GM19351 (cell line): ENCODE measurements at regions not wholly inside any gene's neighbourhood (a gene's known extent, or its start where the extent isn't known, plus 50 kb on each side); places are given as distances from the start of the nearest gene placed in this dataset.
"Not testable (repeated sequence)": the region's sequence is repeated elsewhere in the genome, so short reads cannot be mapped to it uniquely, and the experiment has no call there.

ENCODE experiments used
- ATAC-seq: cut with Tn5 transposase; IDR thresholded peaks from one replicate; pipeline ENCODE4 v1.9.1; 2021; ENCODE audit warnings: mild to moderate bottlenecking, moderate library complexity; ENCODE audit not compliant: unreplicated experiment

DNA sequence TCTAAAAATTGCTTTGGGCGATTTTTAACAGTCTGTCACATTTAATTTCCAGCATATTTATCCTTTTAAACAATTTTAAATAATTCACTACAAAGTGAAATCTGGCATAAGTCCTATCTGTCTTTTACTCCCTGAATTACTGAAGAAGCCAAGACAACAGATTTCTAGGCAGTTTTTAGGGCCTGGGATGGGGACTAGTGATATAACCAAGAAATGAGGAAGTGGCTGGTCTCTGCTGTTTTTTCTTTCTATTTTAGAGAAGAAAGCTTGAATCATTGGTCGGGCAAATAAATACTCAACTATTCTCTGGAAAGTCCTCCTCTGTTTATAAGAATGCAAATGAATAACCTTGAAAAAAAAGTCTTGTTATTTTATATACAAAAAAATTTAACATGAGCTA, 79.7 kb upstream of the SSBP2 start:
- ATAC-seq: peak; percentile 64

DNA sequence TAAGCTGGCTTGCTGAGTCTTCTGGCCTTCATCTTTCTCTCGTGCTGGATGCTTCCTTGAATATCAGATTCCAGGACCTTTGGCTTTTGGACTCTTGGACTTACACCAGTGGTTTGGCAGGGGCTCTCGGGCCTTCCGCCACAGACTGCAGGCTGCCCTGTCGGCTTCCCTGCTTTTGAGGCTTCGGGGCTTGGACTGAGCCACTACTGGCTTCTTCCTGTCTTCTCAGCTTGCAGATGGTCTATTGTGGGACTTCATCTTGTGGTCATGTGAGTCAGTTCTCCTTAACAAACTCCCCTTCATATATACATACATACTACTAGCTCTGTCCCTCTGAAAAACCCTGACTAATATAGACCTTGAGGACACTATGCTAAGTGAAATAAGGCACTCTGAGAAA, 78.3 kb upstream of the SSBP2 start:
- no peak for ATAC-seq

DNA sequence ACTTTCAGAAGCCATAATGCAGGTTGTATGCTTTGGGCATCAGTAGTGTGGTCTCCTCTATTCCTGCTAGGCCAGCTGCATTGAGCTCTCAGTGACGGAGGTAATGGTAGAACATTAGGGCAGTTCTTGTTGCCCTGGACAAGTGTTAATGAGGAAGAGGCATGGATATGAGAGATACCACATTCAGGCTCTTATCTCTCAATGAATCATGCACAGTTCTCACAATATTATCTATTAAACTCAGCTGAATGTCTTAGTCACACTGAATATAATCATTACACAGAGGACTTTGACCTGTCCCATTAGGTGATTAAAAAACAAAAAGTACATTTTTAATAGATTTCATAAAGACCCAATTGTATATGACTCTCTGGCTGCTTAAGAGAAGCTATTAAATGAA, 76.6 kb upstream of the SSBP2 start:
- ATAC-seq: no peak

DNA sequence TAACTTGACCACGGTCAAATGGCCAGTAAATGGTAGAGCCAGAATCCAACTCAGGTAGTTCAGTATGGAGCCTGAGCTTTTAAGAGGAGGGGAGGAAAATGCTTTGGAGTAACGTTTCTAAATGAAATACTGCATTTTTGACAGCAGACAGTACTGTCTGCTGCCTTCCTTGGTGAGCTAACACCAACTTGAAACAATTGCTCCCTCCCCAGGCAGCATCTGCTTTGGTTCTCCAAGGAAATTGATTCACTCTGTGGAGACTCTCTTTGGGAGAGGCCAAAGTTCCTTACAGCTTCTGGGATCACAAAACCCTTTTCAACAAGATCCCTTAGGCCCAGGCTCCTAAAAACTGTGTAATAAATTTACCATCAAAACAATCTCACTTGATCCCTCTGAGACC, 75.2 kb upstream of the SSBP2 start:
- no peak for ATAC-seq

DNA sequence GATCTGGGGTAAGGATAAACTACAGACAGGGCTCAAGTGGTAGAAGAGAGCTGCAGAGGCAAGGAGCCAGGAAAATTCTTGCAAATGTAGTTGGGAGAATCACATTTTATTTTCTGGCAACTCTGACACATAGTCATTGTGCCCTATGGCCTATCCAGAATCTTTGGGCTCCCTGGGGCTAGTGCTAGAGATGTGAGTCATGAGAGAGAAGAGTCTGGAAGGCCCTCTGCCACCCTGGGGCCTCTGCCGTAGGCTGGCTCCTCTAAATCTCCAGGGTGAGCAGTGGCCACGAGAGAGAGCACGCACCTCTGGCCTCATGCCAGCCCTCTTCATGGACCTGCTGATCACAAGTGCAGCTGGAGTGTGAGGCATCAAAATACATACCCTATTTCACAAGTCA, 74.3 kb upstream of the SSBP2 start:
- ATAC-seq: no peak

DNA sequence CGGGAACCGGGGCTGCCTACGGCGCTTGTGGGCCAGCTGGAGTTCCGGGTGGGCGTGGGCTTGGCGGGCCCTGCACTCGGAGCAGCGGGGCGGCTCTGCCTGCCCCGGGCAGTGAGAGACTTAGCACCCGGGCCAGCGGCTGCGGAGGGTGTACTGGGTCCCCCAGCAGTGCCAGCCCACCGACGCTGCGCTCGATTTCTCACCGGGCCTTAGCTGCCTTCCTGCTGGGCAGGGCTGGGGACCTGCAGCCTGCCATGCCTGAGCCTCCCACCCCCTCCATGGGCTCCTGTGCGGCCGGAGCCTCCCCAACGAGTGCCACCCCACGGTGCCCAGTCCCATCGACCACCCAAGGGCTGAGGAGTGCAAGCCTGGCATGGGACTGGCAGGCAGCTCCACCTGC, 72.8 kb upstream of the SSBP2 start:
- ATAC-seq: not testable (repeated sequence)

DNA sequence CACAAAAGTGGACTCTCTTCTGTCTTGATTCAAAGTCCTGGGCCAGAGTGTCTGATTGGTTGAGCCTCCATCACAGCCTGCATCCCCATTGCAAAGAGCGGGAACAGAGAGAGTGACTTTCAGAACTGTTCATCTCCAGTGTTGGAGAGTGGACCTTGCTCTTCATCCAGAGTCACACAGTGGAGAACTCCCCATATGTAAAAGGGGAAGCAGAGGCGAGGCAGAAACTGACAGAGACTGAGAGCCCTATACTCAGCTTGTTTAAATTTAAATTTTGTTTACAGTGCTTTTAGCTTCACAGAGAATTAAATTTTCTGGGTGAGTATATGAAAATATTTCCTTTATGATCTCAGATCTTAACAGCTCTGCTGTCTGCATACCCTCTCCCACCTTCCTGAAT, 70.0 kb upstream of the SSBP2 start:
- no peak for ATAC-seq

DNA sequence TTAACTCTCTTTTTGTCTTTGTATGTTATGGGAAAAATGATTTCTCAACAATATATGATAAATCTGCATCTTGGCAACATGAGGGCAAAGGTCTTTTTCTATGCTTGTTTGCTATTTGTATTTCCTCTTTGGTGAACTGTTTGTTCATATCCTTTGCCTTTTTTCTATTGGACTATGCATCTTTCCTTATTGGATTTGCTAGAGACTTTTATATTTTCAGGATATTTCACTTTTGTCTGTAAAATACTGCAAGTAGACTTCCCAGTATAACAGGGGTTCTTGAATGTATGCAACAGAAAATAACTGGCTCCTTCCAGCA, 69.4 kb upstream of the SSBP2 start:
- ATAC-seq: no peak

DNA sequence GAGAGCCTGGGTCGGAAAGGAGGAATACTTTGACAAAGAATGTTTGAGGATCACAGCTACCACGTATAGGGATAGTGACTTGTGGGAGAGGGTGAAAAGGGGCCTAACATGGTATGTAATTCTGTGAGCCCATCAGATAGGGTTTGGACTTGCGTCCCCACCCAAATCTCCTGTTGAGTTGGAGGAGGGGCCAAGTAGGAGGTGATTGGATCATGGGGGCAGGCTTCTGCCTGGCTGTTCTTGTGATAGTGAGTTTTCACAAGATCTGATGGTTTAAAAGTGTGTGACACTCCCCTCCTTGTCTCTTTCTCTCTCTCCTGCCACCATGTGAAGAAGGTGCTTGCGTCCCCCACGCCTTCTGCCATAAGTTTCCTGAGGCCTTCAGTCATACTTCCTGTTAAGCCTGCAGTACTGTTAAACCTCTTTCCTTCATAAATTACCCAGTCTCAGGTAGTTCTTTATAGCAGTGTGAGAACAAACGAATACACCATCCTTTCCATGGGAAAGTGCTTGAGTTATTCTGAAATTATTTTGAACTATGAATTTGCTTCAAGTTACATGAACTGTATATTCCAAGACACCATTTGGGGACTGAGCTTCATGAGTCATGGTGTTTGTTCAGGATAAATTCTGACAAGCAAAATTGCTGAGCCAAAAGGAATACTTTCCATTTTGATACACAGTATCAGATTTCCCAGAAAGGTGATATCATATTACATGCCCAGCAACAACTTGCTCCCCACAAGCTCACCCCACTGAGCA, 68.8 kb upstream of the SSBP2 start:
- no peak for ATAC-seq

DNA sequence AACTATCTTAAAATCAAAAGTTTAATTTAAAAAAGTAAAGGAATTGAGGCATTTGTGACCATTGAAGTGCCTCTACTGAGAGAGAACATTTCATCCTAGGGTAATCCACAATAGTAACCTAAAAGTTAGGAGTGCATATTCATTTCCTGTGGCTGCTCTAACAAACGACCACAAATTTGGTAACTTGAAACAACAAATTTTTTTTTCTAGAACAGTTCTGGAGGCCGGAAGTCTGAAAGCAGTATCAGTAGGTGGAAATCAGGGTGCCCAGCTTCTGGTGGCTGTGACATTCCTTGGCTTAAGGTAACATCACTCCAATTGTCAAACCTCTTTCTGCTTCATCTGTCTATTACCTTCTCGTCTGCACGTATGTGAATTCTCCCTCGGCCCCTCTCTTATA, 67.1 kb upstream of the SSBP2 start:
- ATAC-seq: no peak

DNA sequence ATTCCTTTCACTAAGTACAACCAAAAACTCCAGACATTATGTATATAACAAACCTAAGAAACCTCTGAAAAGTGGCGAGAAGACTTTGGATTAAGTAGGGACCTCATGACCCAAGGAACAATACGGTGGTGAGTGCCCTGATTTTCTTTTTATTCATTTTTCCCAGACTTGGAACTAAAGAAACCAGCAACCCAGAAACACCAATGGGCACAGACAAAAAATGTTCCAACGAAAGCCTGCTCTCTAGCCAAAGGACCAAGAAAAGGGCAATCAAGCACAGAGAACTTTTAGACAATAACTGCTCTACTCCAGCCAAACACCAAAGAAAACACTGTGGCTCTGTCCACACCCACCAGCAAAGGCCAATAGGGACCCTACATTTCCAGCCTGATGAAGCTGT, 66.2 kb upstream of the SSBP2 start:
- no peak for ATAC-seq

DNA sequence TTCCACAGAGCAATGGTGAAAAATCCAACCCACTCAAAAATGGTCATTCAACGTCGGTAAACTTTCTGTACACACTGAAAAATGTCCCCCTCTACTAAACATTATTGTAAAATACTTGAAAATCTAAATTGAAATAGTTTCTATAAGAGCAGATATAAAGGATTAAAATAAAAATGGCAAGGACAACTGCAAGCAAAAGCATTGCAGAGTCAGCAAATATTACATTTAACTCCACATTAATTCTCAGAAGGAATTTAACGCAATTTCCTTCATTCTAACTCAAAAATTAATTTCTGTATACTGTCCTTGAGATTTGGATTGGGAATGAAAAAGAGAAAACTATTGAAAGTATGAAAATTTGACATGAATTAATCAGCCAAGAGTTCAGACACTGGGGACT, 64.4 kb upstream of the SSBP2 start:
- ATAC-seq: no peak

DNA sequence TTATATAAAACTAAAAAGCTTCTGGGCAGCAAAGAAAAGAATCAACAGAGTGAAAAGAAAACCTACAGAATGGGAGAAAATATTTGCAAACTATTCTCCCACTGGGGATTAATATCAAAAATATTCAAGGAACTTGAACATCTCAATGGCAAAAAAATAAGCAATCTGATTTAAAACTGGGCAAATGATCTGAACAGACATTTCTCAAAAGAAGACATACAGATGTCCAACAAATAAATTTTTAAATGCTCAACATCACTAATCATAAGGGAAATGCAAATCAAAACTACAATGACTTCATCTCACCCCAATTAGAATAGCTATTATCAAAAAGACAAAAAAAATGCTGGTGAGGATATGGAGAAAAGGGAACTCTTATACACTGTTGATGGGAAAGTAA, 57.2 kb upstream of the SSBP2 start:
- no peak for ATAC-seq

DNA sequence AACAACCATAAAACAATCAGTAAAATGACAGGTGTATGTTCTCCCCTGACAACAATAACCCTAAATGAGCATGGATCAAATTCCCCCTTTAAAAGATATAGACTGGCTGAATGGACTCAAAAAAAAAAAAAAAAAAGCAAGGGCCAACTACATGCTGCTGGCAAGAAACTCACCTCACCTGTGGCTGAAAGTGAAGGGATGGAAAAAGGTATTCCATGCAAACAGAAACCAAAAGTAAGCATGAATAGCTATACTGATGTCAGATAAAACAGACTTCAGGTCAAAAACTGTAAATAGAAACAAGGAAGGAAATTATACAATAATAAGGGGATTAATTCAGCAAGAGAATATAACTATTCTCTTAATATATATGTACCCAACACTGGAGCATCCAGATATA, 54.2 kb upstream of the SSBP2 start:
- ATAC-seq: no peak

DNA sequence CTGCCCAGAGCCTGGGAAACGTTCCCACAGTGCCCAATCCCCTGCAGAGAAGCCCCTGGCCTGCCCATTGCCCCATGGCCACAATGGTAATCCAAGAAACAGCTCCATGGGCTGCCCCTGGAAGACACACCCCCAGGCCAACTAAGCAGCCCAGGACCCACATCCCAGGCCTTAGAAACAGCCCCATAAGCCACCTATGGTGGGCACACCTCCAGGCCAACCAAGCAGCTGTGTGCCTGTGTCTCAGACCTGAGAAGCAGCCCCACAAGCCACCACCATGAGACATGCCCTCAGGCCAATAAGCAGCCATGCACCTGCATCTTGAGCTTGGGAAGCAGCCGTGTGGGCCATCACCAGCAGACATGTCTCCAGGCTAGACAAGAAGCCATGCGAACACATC, 52.9 kb upstream of the SSBP2 start:
- ATAC-seq: no peak

DNA sequence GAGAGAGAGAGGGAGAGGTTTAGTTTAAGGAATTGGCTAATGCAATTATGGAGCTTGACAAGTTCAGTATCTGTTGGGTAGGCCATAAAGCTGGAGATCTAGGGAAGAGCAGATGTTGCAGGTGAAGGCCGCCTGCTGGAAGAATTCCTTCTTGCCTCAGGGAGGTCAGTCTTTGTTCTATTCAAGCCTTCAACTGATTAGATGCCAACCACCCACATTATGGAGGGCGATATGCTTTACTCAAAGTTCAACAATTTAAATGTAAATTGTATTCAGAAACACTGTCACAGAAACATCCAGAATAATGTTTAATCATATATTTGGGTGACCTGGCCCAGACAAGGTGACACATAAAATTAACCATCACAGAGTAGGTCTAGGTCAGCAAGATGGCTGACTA, 51.7 kb upstream of the SSBP2 start:
- no peak for ATAC-seq

DNA sequence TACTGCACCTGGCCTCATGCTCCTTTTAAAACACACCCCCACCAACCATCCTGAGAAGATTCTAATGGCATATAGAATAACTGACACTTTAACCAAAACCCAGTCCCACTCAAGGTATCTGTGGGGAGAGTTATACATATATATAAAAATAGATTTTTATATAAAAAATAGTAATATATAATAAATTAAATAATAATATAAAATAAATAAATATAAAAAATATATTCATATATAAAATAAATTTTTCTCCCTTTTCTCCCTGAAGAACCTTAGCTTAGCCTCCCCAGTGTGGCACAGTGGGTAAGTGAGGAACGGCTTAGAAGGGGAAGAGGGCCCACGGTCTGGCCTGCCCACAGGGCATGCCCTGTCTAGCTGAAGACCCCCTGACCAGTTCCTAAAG, 51.1 kb upstream of the SSBP2 start:
- no peak for ATAC-seq

DNA sequence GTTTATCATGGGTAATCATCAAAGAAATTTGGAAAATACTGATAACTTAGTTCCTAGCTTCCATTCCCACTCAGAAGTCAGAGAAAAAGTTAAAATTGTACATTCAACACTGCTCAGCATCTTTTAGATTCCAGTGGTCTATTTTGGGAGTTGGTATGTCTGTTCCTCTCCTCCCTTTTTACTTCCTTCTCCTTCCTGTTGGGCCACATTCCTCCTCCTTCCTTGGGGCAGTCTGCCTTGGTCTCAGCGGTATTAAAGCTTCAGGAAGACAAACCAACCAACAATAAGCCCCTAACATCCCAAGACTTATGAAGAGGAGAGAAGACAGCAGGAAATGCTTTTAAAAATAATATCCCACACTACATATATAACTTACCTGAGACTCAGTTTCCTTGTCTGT, 49.9 kb upstream of the SSBP2 start:
- no peak for ATAC-seq
